GM23338 (cell line): ENCODE measurements at regions not wholly inside any gene's neighbourhood (a gene's known extent, or its start where the extent isn't known, plus 50 kb on each side); places are given as distances from the start of the nearest gene placed in this dataset.

Source experiments
- ATAC-seq: fragments of 200-7000 bp; cut with Tn5 transposase; 3 replicates; pipeline ENCODE4 v1.9.1; 2020
- DNase-seq: peaks from one replicate; pipeline ENCODE4 v3.0.0-alpha.2; 2015; ENCODE audit warnings: low spot score
- H2AFZ ChIP-seq: fragments of 200-600 bp; sonication (generic); 2 replicates; pipeline ENCODE4 v1.8.0; 2016; ENCODE audit warnings: antibody characterized with exemption, mild to moderate bottlenecking, moderate library complexity
- H3F3A ChIP-seq: fragments of 200-600 bp; sonication (generic); replicated peaks from 2 replicates; pipeline ENCODE4 v1.8.0; 2017; ENCODE audit warnings: antibody characterized with exemption, mixed run types, low read depth
- H3K27ac ChIP-seq: fragments of 200-600 bp; sonication (generic); 2 replicates; pipeline ENCODE4 v1.6.1; 2016; ENCODE audit warnings: low read depth
- H3K27me3 ChIP-seq: fragments of 200-600 bp; sonication (generic); 2 replicates; pipeline ENCODE4 v1.8.0; 2016; ENCODE audit warnings: mild to moderate bottlenecking, mixed run types, moderate library complexity; ENCODE audit not compliant: insufficient read depth
- H3K36me3 ChIP-seq: fragments of 200-600 bp; sonication (generic); 2 replicates; pipeline ENCODE4 v1.8.0; 2016; ENCODE audit warnings: mild to moderate bottlenecking; ENCODE audit not compliant: insufficient read depth
- H3K4me1 ChIP-seq: fragments of 200-600 bp; sonication (generic); 2 replicates; pipeline ENCODE4 v1.8.0; 2016; ENCODE audit warnings: mild to moderate bottlenecking, moderate library complexity; ENCODE audit not compliant: insufficient read depth
- H3K4me2 ChIP-seq: fragments of 200-600 bp; sonication (generic); 2 replicates; pipeline ENCODE4 v1.7.1; 2017; ENCODE audit warnings: mixed run types
- H3K4me3 ChIP-seq: fragments of 200-600 bp; sonication (generic); 2 replicates; pipeline ENCODE4 v1.6.1; 2016; ENCODE audit warnings: mixed run types
- H3K79me2 ChIP-seq: fragments of 200-600 bp; sonication (generic); replicated peaks from 2 replicates; pipeline ENCODE4 v1.8.0; 2017; ENCODE audit warnings: mild to moderate bottlenecking; ENCODE audit not compliant: insufficient read depth
- H3K9me2 ChIP-seq: fragments of 200-600 bp; sonication (generic); 2 replicates; pipeline ENCODE4 v1.8.0; 2017; ENCODE audit not compliant: insufficient read depth
- H4K20me1 ChIP-seq: fragments of 200-600 bp; sonication (generic); replicated peaks from 2 replicates; pipeline ENCODE4 v1.8.0; 2017; ENCODE audit warnings: mild to moderate bottlenecking; ENCODE audit not compliant: insufficient read depth
- H3K27ac Mint-ChIP-seq: 2 replicates; pipeline ENCODE4 v1.8.0; 2020; ENCODE audit warnings: inconsistent platforms, mild to moderate bottlenecking, moderate library complexity, mixed read lengths
- H3K27me3 Mint-ChIP-seq: 3 replicates; pipeline ENCODE4 v1.8.0; 2022; ENCODE audit warnings: low read depth, mild to moderate bottlenecking, moderate library complexity, mixed read lengths, inconsistent platforms; ENCODE audit not compliant: insufficient read depth, poor library complexity
- H3K36me3 Mint-ChIP-seq: 3 replicates; pipeline ENCODE4 v1.8.0; 2021; ENCODE audit warnings: low read depth, mild to moderate bottlenecking, inconsistent platforms, moderate library complexity, mixed read lengths
- H3K4me1 Mint-ChIP-seq: 3 replicates; pipeline ENCODE4 v1.8.0; 2020; ENCODE audit warnings: mild to moderate bottlenecking, inconsistent platforms, mixed read lengths
- H3K4me3 Mint-ChIP-seq: 3 replicates; pipeline ENCODE4 v1.8.0; 2021; ENCODE audit warnings: moderate library complexity, mild to moderate bottlenecking, inconsistent platforms, mixed read lengths
- H3K9me3 Mint-ChIP-seq: 3 replicates; pipeline ENCODE4 v1.8.0; 2020; ENCODE audit warnings: moderate library complexity, mild to moderate bottlenecking, inconsistent platforms, mixed read lengths
- CREB1 ChIP-seq: fragments of 250-450 bp; sonication (Bioruptor Pico); IDR thresholded peaks from 2 replicates; pipeline ENCODE4 v1.5.0; 2020; ENCODE audit warnings: low read depth, mild to moderate bottlenecking, moderate library complexity
- EZH2phosphoT487 ChIP-seq: fragments of 200-600 bp; sonication (generic); IDR thresholded peaks from one replicate; pipeline ENCODE4 v1.8.1; 2018; ENCODE audit warnings: antibody characterized with exemption; ENCODE audit not compliant: unreplicated experiment
- POLR2AphosphoS5 ChIP-seq: IDR thresholded peaks from 2 replicates; pipeline ENCODE4 v1.6.1; 2016; ENCODE audit warnings: antibody characterized with exemption, low read depth
- STAT1 ChIP-seq: IDR thresholded peaks from one replicate; pipeline ENCODE4 v1.6.1; 2016; ENCODE audit warnings: antibody characterized with exemption; ENCODE audit not compliant: unreplicated experiment
- ZNF114 ChIP-seq: fragments of 250-450 bp; sonication (Bioruptor Pico); IDR thresholded peaks from 2 replicates; pipeline ENCODE4 v1.5.0; 2020; ENCODE audit warnings: mild to moderate bottlenecking, moderate library complexity
- ZNF331 ChIP-seq: fragments of 250-450 bp; sonication (Bioruptor Pico); IDR thresholded peaks from 2 replicates; pipeline ENCODE4 v1.5.0; 2020; ENCODE audit warnings: low read depth, mild to moderate bottlenecking, moderate library complexity
- TF ChIP-seq, protein P1 (sequence below): IDR thresholded peaks from one replicate; pipeline ENCODE4 v1.6.1; 2018; ENCODE audit warnings: antibody characterized with exemption; ENCODE audit not compliant: unreplicated experiment
- TF ChIP-seq, protein P2 (sequence below), 2 experiments: fragments of 200-600 bp in 1 of 2; sonication (generic) in 1 of 2; conservative IDR thresholded peaks; 2 replicates each; pipeline versions ENCODE4 v1.5.1 to v1.6.1; 2016 to 2017; ENCODE audit warnings: antibody characterized with exemption in 2 of 2, low read depth in 2 of 2, mild to moderate bottlenecking in 2 of 2, moderate library complexity in 1 of 2

- H3K4me1 ChIP-seq, result peaks cover 21% of the 10 kb centered on the region
- no peaks in the 10 kb centered on the region for H3K9me2 ChIP-seq
- H3K27ac Mint-ChIP-seq, result no peak overlapping the region
- no peak overlapping the region for H3K4me2 ChIP-seq
- no peak for ATAC-seq
- H3K27me3 Mint-ChIP-seq, result peaks cover 10% of the 10 kb centered on the region
- H3K9me3 Mint-ChIP-seq, result peaks cover 4% of the 10 kb centered on the region
- no peak overlapping the region for H3K27ac ChIP-seq
- TF ChIP-seq POLR2AphosphoS5 (no peak), ZNF114 (CRISPR knock-in tag) (no peak), EZH2phosphoT487 (no peak)
- H3K27me3 ChIP-seq, result no peaks in the 10 kb centered on the region
- H3F3A ChIP-seq, result peaks cover 17% of the 10 kb centered on the region; the same call in 1 of the 2 replicates
- no peaks in the 10 kb centered on the region for H3K79me2 ChIP-seq
- no peak overlapping the region for H3K4me3 ChIP-seq
- no peak overlapping the region for H2AFZ ChIP-seq
- no peak overlapping the region for H3K4me3 Mint-ChIP-seq
- H3K36me3 ChIP-seq, result peaks cover 3% of the 10 kb centered on the region; the same call in 1 of the 2 replicates
- peaks cover 35% of the 10 kb centered on the region for H3K4me1 Mint-ChIP-seq
- peaks cover 28% of the 10 kb centered on the region for H3K36me3 Mint-ChIP-seq
- no peaks in the 10 kb centered on the region for H4K20me1 ChIP-seq
- DNase-seq, result no peak
These were observed 220.6 kb downstream of the ZIC5 start for GRCh38 chr13:99750951-99751350.

GRCh38 chr13:99749271-99750019, 222.1 kb downstream of the ZIC5 start:
- H2AFZ ChIP-seq, result no peak overlapping the region
- DNase-seq (peak; percentile 70), ATAC-seq (no peak)
- H3F3A ChIP-seq, result peaks cover 17% of the 10 kb centered on the region; the same call in 1 of the 2 replicates
- H3K4me1 ChIP-seq, result peaks cover 37% of the 10 kb centered on the region
- no peak overlapping the region for H3K4me2 ChIP-seq
- no peaks in the 10 kb centered on the region for H3K27me3 ChIP-seq
- no peaks in the 10 kb centered on the region for H3K79me2 ChIP-seq
- peaks cover 3% of the 10 kb centered on the region; the same call in 1 of the 2 replicates for H3K36me3 ChIP-seq
- no peak overlapping the region for H3K4me3 Mint-ChIP-seq
- no peak for TF ChIP-seq ZNF114 (CRISPR knock-in tag)
- H3K9me3 Mint-ChIP-seq, result peaks cover 4% of the 10 kb centered on the region; the same call in 2 of the 3 replicates
- H3K4me1 Mint-ChIP-seq, result peaks cover 44% of the 10 kb centered on the region
- no peak overlapping the region for H3K27ac ChIP-seq
- peaks cover 6% of the 10 kb centered on the region for H3K27me3 Mint-ChIP-seq
- H3K4me3 ChIP-seq, result no peak overlapping the region
- H4K20me1 ChIP-seq, result no peaks in the 10 kb centered on the region
- peaks cover 20% of the 10 kb centered on the region for H3K36me3 Mint-ChIP-seq
- H3K27ac Mint-ChIP-seq, result no peak overlapping the region; the same call in 1 of the 2 replicates
- H3K9me2 ChIP-seq, result no peaks in the 10 kb centered on the region

DNA sequence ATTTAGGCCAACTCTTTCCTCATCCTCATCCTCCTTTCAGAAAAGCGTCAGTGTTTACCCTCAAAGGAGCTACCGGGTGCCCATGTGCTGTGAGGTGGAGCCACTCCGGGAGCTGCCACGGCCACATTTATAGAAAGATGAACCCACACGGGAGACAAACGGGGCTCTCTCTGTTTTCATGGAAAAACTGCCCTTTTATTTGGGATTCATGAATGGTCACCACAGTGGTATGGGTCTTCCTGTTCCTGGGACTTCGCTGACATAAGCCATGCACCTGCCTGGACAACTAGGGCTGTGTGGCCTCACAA, 224.2 kb downstream of the ZIC5 start:
- peaks cover 6% of the 10 kb centered on the region for H3K27me3 Mint-ChIP-seq
- H4K20me1 ChIP-seq, result no peaks in the 10 kb centered on the region
- peak; percentile 24 for ATAC-seq
- H3K27me3 ChIP-seq, result no peaks in the 10 kb centered on the region
- H3K4me2 ChIP-seq, result peak overlapping the region; percentile 59
- H3K36me3 Mint-ChIP-seq, result peaks cover 20% of the 10 kb centered on the region
- peaks cover 20% of the 10 kb centered on the region; the same call in 1 of the 2 replicates for H3F3A ChIP-seq
- no peaks in the 10 kb centered on the region for H3K79me2 ChIP-seq
- no peak for TF ChIP-seq ZNF331 (CRISPR knock-in tag)
- TF ChIP-seq CREB1 (CRISPR knock-in tag), result no peak
- no peak for TF ChIP-seq STAT1
- TF ChIP-seq POLR2AphosphoS5, result 0 out of 2 replicates have a peak, but pooled peaks have one; percentile 11
- TF ChIP-seq ZNF114 (CRISPR knock-in tag), result no peak
- TF ChIP-seq, protein P1, sequence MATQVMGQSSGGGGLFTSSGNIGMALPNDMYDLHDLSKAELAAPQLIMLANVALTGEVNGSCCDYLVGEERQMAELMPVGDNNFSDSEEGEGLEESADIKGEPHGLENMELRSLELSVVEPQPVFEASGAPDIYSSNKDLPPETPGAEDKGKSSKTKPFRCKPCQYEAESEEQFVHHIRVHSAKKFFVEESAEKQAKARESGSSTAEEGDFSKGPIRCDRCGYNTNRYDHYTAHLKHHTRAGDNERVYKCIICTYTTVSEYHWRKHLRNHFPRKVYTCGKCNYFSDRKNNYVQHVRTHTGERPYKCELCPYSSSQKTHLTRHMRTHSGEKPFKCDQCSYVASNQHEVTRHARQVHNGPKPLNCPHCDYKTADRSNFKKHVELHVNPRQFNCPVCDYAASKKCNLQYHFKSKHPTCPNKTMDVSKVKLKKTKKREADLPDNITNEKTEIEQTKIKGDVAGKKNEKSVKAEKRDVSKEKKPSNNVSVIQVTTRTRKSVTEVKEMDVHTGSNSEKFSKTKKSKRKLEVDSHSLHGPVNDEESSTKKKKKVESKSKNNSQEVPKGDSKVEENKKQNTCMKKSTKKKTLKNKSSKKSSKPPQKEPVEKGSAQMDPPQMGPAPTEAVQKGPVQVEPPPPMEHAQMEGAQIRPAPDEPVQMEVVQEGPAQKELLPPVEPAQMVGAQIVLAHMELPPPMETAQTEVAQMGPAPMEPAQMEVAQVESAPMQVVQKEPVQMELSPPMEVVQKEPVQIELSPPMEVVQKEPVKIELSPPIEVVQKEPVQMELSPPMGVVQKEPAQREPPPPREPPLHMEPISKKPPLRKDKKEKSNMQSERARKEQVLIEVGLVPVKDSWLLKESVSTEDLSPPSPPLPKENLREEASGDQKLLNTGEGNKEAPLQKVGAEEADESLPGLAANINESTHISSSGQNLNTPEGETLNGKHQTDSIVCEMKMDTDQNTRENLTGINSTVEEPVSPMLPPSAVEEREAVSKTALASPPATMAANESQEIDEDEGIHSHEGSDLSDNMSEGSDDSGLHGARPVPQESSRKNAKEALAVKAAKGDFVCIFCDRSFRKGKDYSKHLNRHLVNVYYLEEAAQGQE, result no peak
- TF ChIP-seq, protein P2, sequence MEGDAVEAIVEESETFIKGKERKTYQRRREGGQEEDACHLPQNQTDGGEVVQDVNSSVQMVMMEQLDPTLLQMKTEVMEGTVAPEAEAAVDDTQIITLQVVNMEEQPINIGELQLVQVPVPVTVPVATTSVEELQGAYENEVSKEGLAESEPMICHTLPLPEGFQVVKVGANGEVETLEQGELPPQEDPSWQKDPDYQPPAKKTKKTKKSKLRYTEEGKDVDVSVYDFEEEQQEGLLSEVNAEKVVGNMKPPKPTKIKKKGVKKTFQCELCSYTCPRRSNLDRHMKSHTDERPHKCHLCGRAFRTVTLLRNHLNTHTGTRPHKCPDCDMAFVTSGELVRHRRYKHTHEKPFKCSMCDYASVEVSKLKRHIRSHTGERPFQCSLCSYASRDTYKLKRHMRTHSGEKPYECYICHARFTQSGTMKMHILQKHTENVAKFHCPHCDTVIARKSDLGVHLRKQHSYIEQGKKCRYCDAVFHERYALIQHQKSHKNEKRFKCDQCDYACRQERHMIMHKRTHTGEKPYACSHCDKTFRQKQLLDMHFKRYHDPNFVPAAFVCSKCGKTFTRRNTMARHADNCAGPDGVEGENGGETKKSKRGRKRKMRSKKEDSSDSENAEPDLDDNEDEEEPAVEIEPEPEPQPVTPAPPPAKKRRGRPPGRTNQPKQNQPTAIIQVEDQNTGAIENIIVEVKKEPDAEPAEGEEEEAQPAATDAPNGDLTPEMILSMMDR (conservative IDR thresholded peaks at IDR 0.05; ENCODE audit: low read depth in 2 of 2), result no peak
- peak overlapping the region; percentile 33 for H3K4me3 ChIP-seq
- peak overlapping the region; percentile 88; the same call in 1 of the 2 replicates for H2AFZ ChIP-seq
- H3K9me3 Mint-ChIP-seq, result peaks cover 4% of the 10 kb centered on the region; the same call in 2 of the 3 replicates
- no peak for DNase-seq
- peak overlapping the region; percentile 60 for H3K4me3 Mint-ChIP-seq
- peak overlapping the region; percentile 98 for H3K27ac ChIP-seq
- peaks cover 57% of the 10 kb centered on the region for H3K4me1 Mint-ChIP-seq
- H3K27ac Mint-ChIP-seq, result peak overlapping the region; percentile 97
- no peaks in the 10 kb centered on the region for H3K9me2 ChIP-seq
- peaks cover 3% of the 10 kb centered on the region; the same call in 1 of the 2 replicates for H3K36me3 ChIP-seq
- peaks cover 55% of the 10 kb centered on the region for H3K4me1 ChIP-seq
